Prostate gland (tissue), 2 donors: ENCODE measurements at regions not wholly inside any gene's neighbourhood (a gene's known extent, or its start where the extent isn't known, plus 50 kb on each side); places are given as distances from the start of the nearest gene placed in this dataset.

Experiments used
- POLR2A ChIP-seq: fragments of 450-650 bp; IDR thresholded peaks from one replicate; pipeline ENCODE4 v1.6.1; 2016; ENCODE audit warnings: antibody characterized with exemption, mild to moderate bottlenecking
- TF ChIP-seq, protein P1 (sequence below), 4 experiments: fragments of 200-600 bp in 2 of 4; fragments of 450-650 bp in 2 of 4; sonication (generic) in 2 of 4; IDR thresholded peaks; 1 replicate in 3 of 4; 2 replicates in 1 of 4; pipeline ENCODE4 v1.5.1; 2016 to 2019; ENCODE audit warnings: antibody characterized with exemption in 4 of 4, mild to moderate bottlenecking in 2 of 4, moderate library complexity in 2 of 4

- TF ChIP-seq, protein P1, sequence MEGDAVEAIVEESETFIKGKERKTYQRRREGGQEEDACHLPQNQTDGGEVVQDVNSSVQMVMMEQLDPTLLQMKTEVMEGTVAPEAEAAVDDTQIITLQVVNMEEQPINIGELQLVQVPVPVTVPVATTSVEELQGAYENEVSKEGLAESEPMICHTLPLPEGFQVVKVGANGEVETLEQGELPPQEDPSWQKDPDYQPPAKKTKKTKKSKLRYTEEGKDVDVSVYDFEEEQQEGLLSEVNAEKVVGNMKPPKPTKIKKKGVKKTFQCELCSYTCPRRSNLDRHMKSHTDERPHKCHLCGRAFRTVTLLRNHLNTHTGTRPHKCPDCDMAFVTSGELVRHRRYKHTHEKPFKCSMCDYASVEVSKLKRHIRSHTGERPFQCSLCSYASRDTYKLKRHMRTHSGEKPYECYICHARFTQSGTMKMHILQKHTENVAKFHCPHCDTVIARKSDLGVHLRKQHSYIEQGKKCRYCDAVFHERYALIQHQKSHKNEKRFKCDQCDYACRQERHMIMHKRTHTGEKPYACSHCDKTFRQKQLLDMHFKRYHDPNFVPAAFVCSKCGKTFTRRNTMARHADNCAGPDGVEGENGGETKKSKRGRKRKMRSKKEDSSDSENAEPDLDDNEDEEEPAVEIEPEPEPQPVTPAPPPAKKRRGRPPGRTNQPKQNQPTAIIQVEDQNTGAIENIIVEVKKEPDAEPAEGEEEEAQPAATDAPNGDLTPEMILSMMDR (IDR thresholded peaks at IDR 0.05) = no peak
- TF ChIP-seq POLR2A = no peak
Observed at GRCh38 chr14:42532194-42532593, 925.5 kb downstream of the LRFN5 start.
